ENCODE measurements at regions not wholly inside any gene's neighbourhood (a gene's known extent, or its start where the extent isn't known, plus 50 kb on each side); places are given as distances from the start of the nearest gene placed in this dataset.

DNA sequence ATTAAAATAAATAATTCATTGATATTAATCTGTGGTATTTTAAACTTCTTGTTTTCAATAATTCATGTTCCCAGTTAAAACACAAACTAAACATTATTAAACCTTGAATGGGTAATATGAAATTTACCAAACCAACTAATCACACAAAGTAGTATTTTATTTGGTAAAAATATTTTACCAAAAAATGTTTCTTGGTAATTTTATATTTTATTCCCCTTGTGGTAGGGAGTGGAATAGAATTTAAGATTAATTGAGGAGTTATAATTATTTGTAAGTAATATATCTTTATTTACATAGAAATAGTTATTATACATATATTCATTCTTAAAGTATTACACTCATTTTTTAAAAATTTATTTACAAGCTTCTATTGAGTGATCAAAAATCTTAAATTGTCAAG is 1350.9 kb downstream of the OTOL1 start:
- Histone ChIP-seq H2AFZ (ENCODE audit: low read depth, low read length, poor library complexity, severe bottlenecking) (no peak overlapping the region), H3K9me2 (ENCODE audit: insufficient read depth) (no peaks in the 10 kb centered on the region), H3K27me3 (ENCODE audit: insufficient read depth, low read length) (no peaks in the 10 kb centered on the region), H3K79me2 (ENCODE audit: insufficient read depth, low read length) (no peaks in the 10 kb centered on the region), H3K9ac (ENCODE audit: low read length) (no peak overlapping the region), H3K9me3 (ENCODE audit: control insufficient read depth in 1 of 2, insufficient read depth in 1 of 2, low read depth in 1 of 2, low read length in 2 of 2) (no peaks in the 10 kb centered on the region), H4K20me1 (ENCODE audit: insufficient read depth) (no peaks in the 10 kb centered on the region), H3K36me3 (ENCODE audit: control insufficient read depth in 1 of 2, insufficient read depth in 2 of 2, low read length in 2 of 2) (no peaks in the 10 kb centered on the region), H3K4me1 (ENCODE audit: control insufficient read depth in 1 of 2, insufficient read depth in 2 of 2, low read length in 2 of 2) (no peaks in the 10 kb centered on the region), H3K4me3 (replicated peaks in 1 of 2; ENCODE audit: low read depth in 1 of 2, low read length in 2 of 2) (no peak overlapping the region), H3K4me2 (ENCODE audit: low read length) (no peak overlapping the region), H3K27ac (ENCODE audit: low read depth, low read length) (no peak overlapping the region)
- ChIA-PET POLR2A (no interaction called here), CTCF (no interaction called here), RAD21 (ENCODE audit: low non-redundant PET in 1 of 2, low total read pairs in 2 of 2, uncharacterized antibody in 2 of 2, unreplicated experiment in 2 of 2) (no interaction called here)
- DNase-seq (ENCODE audit: low read depth, low spot score) (no peak), ATAC-seq (no peak)
- TF ChIP-seq TCF7L2 (IDR thresholded peaks at IDR 0.05; ENCODE audit: borderline replicate concordance, extremely low read depth, insufficient read depth, insufficient read length) (no peak), EZH2phosphoT487 (IDR thresholded peaks at IDR 0.05; ENCODE audit: borderline replicate concordance) (no peak), SRF (IDR thresholded peaks at IDR 0.05; ENCODE audit: low read depth) (no peak), ZFX (IDR thresholded peaks at IDR 0.05) (no peak), EZH2 (IDR thresholded peaks at IDR 0.05) (no peak), ATF3 (IDR thresholded peaks at IDR 0.05) (no peak), POLR2AphosphoS5 (IDR thresholded peaks at IDR 0.05; ENCODE audit: low read depth, low read length) (no peak), SIN3A (IDR thresholded peaks at IDR 0.05; ENCODE audit: low read depth) (no peak), CEBPB (IDR thresholded peaks at IDR 0.05; ENCODE audit: low read depth) (no peak), FOSL1 (IDR thresholded peaks at IDR 0.05; ENCODE audit: low read depth) (no peak), YY1 (IDR thresholded peaks at IDR 0.05; ENCODE audit: extremely low read depth, insufficient replicate concordance, low read depth, low read length) (no peak), JUND (IDR thresholded peaks at IDR 0.05) (no peak), RAD21 (IDR thresholded peaks at IDR 0.05; ENCODE audit: low read depth) (no peak)
- TF ChIP-seq, protein P1, sequence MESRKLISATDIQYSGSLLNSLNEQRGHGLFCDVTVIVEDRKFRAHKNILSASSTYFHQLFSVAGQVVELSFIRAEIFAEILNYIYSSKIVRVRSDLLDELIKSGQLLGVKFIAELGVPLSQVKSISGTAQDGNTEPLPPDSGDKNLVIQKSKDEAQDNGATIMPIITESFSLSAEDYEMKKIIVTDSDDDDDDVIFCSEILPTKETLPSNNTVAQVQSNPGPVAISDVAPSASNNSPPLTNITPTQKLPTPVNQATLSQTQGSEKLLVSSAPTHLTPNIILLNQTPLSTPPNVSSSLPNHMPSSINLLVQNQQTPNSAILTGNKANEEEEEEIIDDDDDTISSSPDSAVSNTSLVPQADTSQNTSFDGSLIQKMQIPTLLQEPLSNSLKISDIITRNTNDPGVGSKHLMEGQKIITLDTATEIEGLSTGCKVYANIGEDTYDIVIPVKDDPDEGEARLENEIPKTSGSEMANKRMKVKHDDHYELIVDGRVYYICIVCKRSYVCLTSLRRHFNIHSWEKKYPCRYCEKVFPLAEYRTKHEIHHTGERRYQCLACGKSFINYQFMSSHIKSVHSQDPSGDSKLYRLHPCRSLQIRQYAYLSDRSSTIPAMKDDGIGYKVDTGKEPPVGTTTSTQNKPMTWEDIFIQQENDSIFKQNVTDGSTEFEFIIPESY (IDR thresholded peaks at IDR 0.05; ENCODE audit: extremely low read depth, insufficient replicate concordance, low read length) = no peak
- intact Hi-C loops (cut with micrococcal nuclease) = no loop called here
- no TSS peak for BruUV-seq (replicated peaks)

All from HCT116 (cell line).